ENCODE measurements at regions not wholly inside any gene's neighbourhood (a gene's known extent, or its start where the extent isn't known, plus 50 kb on each side); places are given as distances from the start of the nearest gene placed in this dataset.

DNA sequence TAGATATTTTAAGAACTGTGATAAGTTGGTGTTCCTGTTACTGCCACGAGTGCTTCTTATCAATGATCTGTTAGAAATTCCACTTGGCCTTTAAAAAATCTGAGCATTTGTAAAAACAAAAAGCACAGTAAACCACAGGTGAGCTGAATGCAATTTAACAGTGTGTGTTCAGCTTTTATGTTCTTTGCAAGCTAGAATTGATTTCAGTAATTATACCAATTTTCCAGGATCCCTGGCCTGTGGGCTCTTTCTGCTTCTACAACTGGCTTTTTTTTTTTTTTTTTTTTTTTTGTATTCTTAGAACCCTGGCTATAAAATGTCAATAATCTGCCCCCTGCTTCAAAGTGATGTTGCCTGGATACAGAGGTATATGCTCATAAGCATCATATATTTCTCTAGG, 548.5 kb upstream of the SLC8A1 start:
- no peak for TF ChIP-seq CTCF (conservative IDR thresholded peaks at IDR 0.05; ENCODE audit: low read depth, low read length)
- TF ChIP-seq EZH2 (IDR thresholded peaks at IDR 0.05; ENCODE audit: borderline replicate concordance, low read depth, low read length, poor library complexity, severe bottlenecking), result no peak

All from A673 (cell line).